Fibroblast of skin of right quadriceps (primary cell): ENCODE measurements at regions not wholly inside any gene's neighbourhood (a gene's known extent, or its start where the extent isn't known, plus 50 kb on each side); places are given as distances from the start of the nearest gene placed in this dataset.
A peak's percentile ranks its signal among the peaks of the same experiment; 100 is the strongest.
"Not testable (repeated sequence)": the region's sequence is repeated elsewhere in the genome, so short reads cannot be mapped to it uniquely, and the experiment has no call there.

Experiments
- DNase-seq: peaks from one replicate; pipeline ENCODE4 v3.0.0-alpha.2; 2013

- no peak for DNase-seq
These were observed 307.2 kb upstream of the CNTN3 start for GRCh38 chr3:74921676-74922075.

- peak; percentile 69 for DNase-seq
These were observed 306.4 kb upstream of the CNTN3 start for GRCh38 chr3:74920721-74921350.

- DNase-seq: no peak
These were observed 302.2 kb upstream of the CNTN3 start for GRCh38 chr3:74916696-74917095.

GRCh38 chr3:74906181-74906580 lies 291.7 kb upstream of the CNTN3 start:
- no peak for DNase-seq

- DNase-seq: no peak
These were observed 291.0 kb upstream of the CNTN3 start for GRCh38 chr3:74905478-74905877.

- DNase-seq: no peak
These were observed 290.2 kb upstream of the CNTN3 start for GRCh38 chr3:74904646-74905045.

GRCh38 chr3:74899796-74900516 lies 285.5 kb upstream of the CNTN3 start:
- DNase-seq: not testable (repeated sequence)

- DNase-seq: peak; percentile 11
These were observed 282.5 kb upstream of the CNTN3 start for GRCh38 chr3:74897006-74897405.

- no peak for DNase-seq
These were observed 276.9 kb upstream of the CNTN3 start for GRCh38 chr3:74891312-74891711.

GRCh38 chr3:74883690-74884089 lies 269.2 kb upstream of the CNTN3 start:
- peak; percentile 20 for DNase-seq

- no peak for DNase-seq
These were observed 268.8 kb upstream of the CNTN3 start for GRCh38 chr3:74883222-74883621.

GRCh38 chr3:74880237-74880636 lies 265.8 kb upstream of the CNTN3 start:
- DNase-seq: no peak

GRCh38 chr3:74866357-74867030 lies 252.0 kb upstream of the CNTN3 start:
- no peak for DNase-seq

- peak; percentile 66 for DNase-seq
These were observed 248.0 kb upstream of the CNTN3 start for GRCh38 chr3:74862476-74862875.

GRCh38 chr3:74861211-74861610 lies 246.8 kb upstream of the CNTN3 start:
- DNase-seq: no peak

- DNase-seq: no peak
These were observed 243.6 kb upstream of the CNTN3 start for GRCh38 chr3:74858086-74858485.

- no peak for DNase-seq
These were observed 235.9 kb upstream of the CNTN3 start for GRCh38 chr3:74850381-74850780.

GRCh38 chr3:74847093-74847492 lies 232.6 kb upstream of the CNTN3 start:
- no peak for DNase-seq

- DNase-seq: peak; percentile 42
These were observed 230.6 kb upstream of the CNTN3 start for GRCh38 chr3:74845081-74845480.

GRCh38 chr3:74844428-74844827 lies 230.0 kb upstream of the CNTN3 start:
- peak; percentile 21 for DNase-seq

GRCh38 chr3:74842649-74843048 lies 228.2 kb upstream of the CNTN3 start:
- no peak for DNase-seq

- DNase-seq: no peak
These were observed 227.7 kb upstream of the CNTN3 start for GRCh38 chr3:74842141-74842540.

- no peak for DNase-seq
These were observed 225.1 kb upstream of the CNTN3 start for GRCh38 chr3:74839566-74839965.

GRCh38 chr3:74832925-74833324 lies 218.5 kb upstream of the CNTN3 start:
- DNase-seq: no peak
